Kidney (tissue), 13 donors: ENCODE measurements at regions not wholly inside any gene's neighbourhood (a gene's known extent, or its start where the extent isn't known, plus 50 kb on each side); places are given as distances from the start of the nearest gene placed in this dataset.

Experiments used
- DNase-seq, 5 donors: peaks; one replicate each; pipeline ENCODE4 v3.0.0-alpha.2; 2013 to 2020
- FAIRE-seq: peaks from 2 replicates; lab custom pipeline; 2012; peaks lifted over from hg19 to GRCh38; lab: Jason Lieb, UNC
- H3K27ac ChIP-seq, 2 donors: one replicate each; pipeline ENCODE4 v1.7.0; 2013; ENCODE audit warnings: low read depth in 2 of 2, low read length in 2 of 2, inconsistent platforms in 1 of 2
- H3K27me3 ChIP-seq: one replicate; pipeline ENCODE4 v1.7.1; 2013; ENCODE audit warnings: low read length, inconsistent platforms; ENCODE audit not compliant: control insufficient read depth, insufficient read depth
- H3K36me3 ChIP-seq, 3 donors: one replicate each; pipeline versions ENCODE4 v1.7.0 to v1.7.1; 2013; ENCODE audit warnings: low read length in 3 of 3, control low read depth in 1 of 3, inconsistent platforms in 1 of 3; ENCODE audit not compliant: insufficient read depth in 3 of 3, control insufficient read depth in 2 of 3
- H3K4me1 ChIP-seq, 3 donors: one replicate each; pipeline versions ENCODE4 v1.7.0 to v1.7.1; 2013; ENCODE audit warnings: low read length in 3 of 3, inconsistent platforms in 1 of 3, low read depth in 1 of 3; ENCODE audit not compliant: control insufficient read depth in 2 of 3, insufficient read depth in 2 of 3
- H3K4me3 ChIP-seq, 3 donors: one replicate each; pipeline versions ENCODE4 v1.7.0 to v1.8.1; 2013; ENCODE audit warnings: low read length in 3 of 3, control low read depth in 1 of 3, inconsistent platforms in 1 of 3
- H3K9ac ChIP-seq, 3 donors: one replicate each; pipeline versions ENCODE4 v1.7.0 to v1.7.1; 2013; ENCODE audit warnings: low read length in 3 of 3, control low read depth in 1 of 3, inconsistent platforms in 1 of 3
- H3K9me3 ChIP-seq, 3 donors: one replicate each; pipeline versions ENCODE4 v1.7.0 to v1.7.1; 2013; ENCODE audit warnings: low read length in 3 of 3, control low read depth in 1 of 3, inconsistent platforms in 1 of 3; ENCODE audit not compliant: control insufficient read depth in 2 of 3, insufficient read depth in 1 of 3
- CTCF ChIP-seq: IDR thresholded peaks from 3 replicates; pipeline ENCODE4 v1.5.1; 2012; ENCODE audit warnings: mild to moderate bottlenecking, moderate library complexity, borderline replicate concordance; ENCODE audit not compliant: insufficient read depth; ENCODE audit errors: extremely low read depth
- intact Hi-C: fragments of 100-400 bp; cut with DNase I; formaldehyde crosslinking; loops from one replicate; pipeline ENCODE4 v1.11.1; 2022
- donor health status: control.
- donor health status: control.
- donor health status: control.
- donor health status: control.
- donor health status: control.
- donor health status: DM: yes; HTN: yes; CAD: no.
- donor health status: Normal renal cell carcinoma (clear cell type).

GRCh38 chrY:12621454-12622081, 79.5 kb upstream of the USP9Y start:
- Histone ChIP-seq H3K9me3 (no peaks in the 10 kb centered on the region), H3K36me3 (no peaks in the 10 kb centered on the region), H3K4me1 (no peaks in the 10 kb centered on the region), H3K9ac (no peak overlapping the region), H3K4me3 (no peak overlapping the region), H3K27me3 (no peaks in the 10 kb centered on the region), H3K27ac (no peak overlapping the region)
- TF ChIP-seq CTCF: no peak
- FAIRE-seq (no peak), DNase-seq (peak in 2 of 5 donors; percentile 34 to 56)
- intact Hi-C loops: no loop called here

- no peak for DNase-seq
- TF ChIP-seq CTCF: no peak
- intact Hi-C loops: no loop called here
These were observed 77.8 kb upstream of the USP9Y start for GRCh38 chrY:12623204-12623603.

GRCh38 chrY:12642986-12643385, 58.0 kb upstream of the USP9Y start:
- intact Hi-C loops: no loop called here
- no peak overlapping the region for H3K9ac ChIP-seq
- FAIRE-seq: no peak

More at GRCh38 chrY:12623204-12623603, 77.8 kb upstream of the USP9Y start:
- Histone ChIP-seq H3K27me3 (no peaks in the 10 kb centered on the region), H3K9ac (no peak overlapping the region), H3K4me1 (no peaks in the 10 kb centered on the region), H3K27ac (no peak overlapping the region), H3K36me3 (no peaks in the 10 kb centered on the region), H3K4me3 (no peak overlapping the region), H3K9me3 (no peaks in the 10 kb centered on the region)
- no peak for FAIRE-seq

More at GRCh38 chrY:12642986-12643385, 58.0 kb upstream of the USP9Y start:
- no peak overlapping the region for H3K4me3 ChIP-seq
- H3K36me3 ChIP-seq: no peaks in the 10 kb centered on the region
- no peaks in the 10 kb centered on the region for H3K27me3 ChIP-seq
- no peak for DNase-seq
- no peaks in the 10 kb centered on the region for H3K9me3 ChIP-seq
- no peaks in the 10 kb centered on the region for H3K4me1 ChIP-seq
- no peak overlapping the region for H3K27ac ChIP-seq
- no peak for TF ChIP-seq CTCF
